HCT116 (cell line): ENCODE measurements at regions not wholly inside any gene's neighbourhood (a gene's known extent, or its start where the extent isn't known, plus 50 kb on each side); places are given as distances from the start of the nearest gene placed in this dataset.

Source experiments
- EZH2 ChIP-seq: fragments of 200-600 bp; sonication (generic); IDR thresholded peaks from 2 replicates; pipeline ENCODE4 v1.6.1; 2017; ENCODE audit warnings: antibody characterized with exemption, mixed run types
- TF ChIP-seq, protein P1 (sequence below), 3 experiments: fragments of 200-600 bp in 1 of 3; sonication (generic) in 1 of 3; IDR thresholded peaks in 2 of 3; conservative IDR thresholded peaks in 1 of 3; 2 replicates each; pipeline ENCODE4 v1.5.1; 2012 to 2017; ENCODE audit warnings: low read depth in 2 of 3, low read length in 2 of 3, antibody characterized with exemption in 1 of 3, borderline replicate concordance in 1 of 3, control low read depth in 1 of 3, mild to moderate bottlenecking in 1 of 3, mixed read lengths in 1 of 3, mixed run types in 1 of 3, moderate library complexity in 1 of 3; ENCODE audit not compliant: insufficient read depth in 1 of 3

DNA sequence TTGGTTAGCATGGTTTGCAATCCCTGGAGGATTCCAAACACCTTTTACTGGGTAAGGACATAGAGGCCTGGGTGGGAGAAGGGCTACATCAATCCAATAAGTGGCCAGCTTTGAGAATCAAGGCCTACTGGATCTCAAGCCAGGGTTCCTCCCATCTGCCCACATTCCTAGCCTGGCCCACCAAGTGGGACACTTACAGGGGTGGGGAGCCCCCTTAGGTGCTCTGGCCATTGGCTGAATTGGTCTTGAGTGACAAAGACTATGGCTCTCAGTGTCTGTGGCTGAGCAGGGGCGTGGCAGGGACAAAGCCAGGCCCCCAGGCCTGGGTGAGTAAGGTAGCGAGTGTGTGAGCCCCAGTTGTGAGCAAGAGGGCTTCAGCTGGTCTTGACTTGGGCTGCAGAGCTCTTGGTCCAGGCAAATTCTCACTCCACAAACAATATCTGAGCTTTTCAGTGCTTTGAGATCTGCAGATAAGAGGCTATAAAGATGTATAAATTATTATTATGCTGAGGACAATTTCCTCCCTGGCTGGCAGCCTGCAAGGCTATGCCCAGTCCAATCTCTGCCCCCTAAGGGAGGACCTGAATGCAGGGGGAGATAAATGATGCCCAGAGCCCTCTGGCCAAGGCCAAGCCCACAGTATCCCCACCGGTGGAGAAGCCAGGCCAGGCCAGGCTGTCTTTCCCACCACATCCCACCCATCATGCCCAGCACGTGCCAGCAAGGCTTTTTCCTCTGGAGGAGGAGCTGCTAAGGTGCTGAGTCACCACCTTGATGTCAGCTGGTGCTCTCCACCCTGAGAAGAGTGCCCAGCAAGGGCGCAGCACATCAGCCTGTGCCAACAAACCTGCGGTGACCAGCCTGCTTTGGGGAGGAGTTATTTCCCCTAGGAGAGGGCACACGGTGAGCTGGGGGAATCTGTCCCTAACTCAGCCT is 80.7 kb upstream of the DUSP5 start:
- TF ChIP-seq, protein P1, sequence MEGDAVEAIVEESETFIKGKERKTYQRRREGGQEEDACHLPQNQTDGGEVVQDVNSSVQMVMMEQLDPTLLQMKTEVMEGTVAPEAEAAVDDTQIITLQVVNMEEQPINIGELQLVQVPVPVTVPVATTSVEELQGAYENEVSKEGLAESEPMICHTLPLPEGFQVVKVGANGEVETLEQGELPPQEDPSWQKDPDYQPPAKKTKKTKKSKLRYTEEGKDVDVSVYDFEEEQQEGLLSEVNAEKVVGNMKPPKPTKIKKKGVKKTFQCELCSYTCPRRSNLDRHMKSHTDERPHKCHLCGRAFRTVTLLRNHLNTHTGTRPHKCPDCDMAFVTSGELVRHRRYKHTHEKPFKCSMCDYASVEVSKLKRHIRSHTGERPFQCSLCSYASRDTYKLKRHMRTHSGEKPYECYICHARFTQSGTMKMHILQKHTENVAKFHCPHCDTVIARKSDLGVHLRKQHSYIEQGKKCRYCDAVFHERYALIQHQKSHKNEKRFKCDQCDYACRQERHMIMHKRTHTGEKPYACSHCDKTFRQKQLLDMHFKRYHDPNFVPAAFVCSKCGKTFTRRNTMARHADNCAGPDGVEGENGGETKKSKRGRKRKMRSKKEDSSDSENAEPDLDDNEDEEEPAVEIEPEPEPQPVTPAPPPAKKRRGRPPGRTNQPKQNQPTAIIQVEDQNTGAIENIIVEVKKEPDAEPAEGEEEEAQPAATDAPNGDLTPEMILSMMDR (IDR thresholded peaks at IDR 0.05 in 2 of 3, conservative IDR thresholded peaks at IDR 0.05 in 1 of 3; ENCODE audit: borderline replicate concordance in 1 of 3, insufficient read depth in 1 of 3, low read depth in 2 of 3, low read length in 2 of 3) = no peak
- no peak for TF ChIP-seq EZH2
